HL-60/S4 (cell line): ENCODE measurements at regions not wholly inside any gene's neighbourhood (a gene's known extent, or its start where the extent isn't known, plus 50 kb on each side); places are given as distances from the start of the nearest gene placed in this dataset.

ENCODE experiments used
- in situ Hi-C: fragments of 300-500 bp; cut with MboI; formaldehyde crosslinking; loops from 2 replicates; pipeline ENCODE4 v1.14.3; 2022; ENCODE audit warnings: low sequenced_read_pairs

DNA sequence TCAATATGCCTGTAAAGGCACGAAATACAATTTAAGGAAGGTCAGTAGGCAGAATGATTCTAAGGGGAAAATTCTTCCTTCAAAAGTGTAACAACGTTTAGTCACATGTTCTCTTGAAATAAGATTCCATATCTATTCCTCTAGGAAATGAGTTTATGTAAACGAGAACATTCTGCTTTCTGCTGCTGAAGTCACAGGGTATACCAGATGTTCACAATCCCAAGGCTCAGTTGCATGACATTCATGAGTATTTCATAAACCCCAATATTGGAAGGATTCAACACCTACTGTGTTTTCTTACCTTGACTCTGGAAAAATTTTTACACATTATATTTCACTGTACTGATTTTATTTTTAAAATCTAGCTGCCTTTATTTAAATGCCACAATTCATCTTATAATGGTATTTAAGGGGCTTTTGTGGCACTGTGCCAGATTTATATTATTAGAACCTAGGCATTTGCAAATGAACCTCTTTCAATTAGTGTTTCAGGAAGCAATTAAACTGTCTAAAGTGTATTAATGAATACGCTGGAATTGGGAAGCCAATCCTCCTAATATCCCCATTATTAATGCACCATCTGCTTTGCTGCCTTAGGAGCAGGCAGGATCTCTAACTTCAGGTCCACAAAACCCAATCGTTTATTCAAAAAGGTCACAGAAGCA lies 542.6 kb upstream of the KLHL29 start:
- in situ Hi-C loops = no loop called here

GRCh38 chr2:22843919-22844537 lies 541.0 kb upstream of the KLHL29 start:
- in situ Hi-C loops = no loop called here

DNA sequence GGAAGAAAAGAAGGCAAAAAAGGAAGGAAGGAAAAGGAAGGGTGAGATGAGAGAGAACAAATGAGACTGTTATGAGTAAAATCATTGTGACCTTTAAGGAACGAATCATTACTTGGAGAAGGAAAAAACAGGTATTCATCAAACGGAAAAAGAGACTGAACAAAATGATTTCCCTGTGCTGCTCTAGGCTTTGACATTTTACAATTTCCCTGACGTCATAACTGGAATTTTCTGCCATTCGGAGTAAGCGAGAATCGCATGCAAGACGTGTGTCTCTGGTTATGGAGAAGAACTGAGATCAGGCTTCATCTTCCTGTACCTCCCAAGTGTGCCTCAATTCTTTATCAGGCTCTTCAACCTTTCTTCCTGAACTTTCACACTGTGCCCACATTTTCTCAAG lies 534.7 kb upstream of the KLHL29 start:
- in situ Hi-C loops = no loop called here

DNA sequence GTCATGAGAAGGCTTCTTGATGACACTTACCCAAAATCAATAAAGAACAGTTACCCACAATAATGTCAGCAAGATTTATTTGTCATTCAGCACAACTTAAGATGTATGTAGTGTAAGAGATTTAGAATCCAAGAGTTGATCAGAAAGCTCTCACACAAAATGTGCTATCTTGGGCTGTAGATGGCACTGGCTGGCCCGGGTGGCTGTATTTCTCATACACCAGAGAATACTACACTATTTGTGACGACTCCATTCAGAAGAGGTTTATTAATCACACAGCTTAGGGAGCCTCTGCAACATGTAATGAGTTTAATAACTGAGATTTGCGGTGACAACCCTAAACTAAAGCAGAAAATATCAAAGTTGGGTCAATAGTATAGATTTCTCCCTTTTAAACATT lies 530.4 kb upstream of the KLHL29 start:
- in situ Hi-C loops = no loop called here

DNA sequence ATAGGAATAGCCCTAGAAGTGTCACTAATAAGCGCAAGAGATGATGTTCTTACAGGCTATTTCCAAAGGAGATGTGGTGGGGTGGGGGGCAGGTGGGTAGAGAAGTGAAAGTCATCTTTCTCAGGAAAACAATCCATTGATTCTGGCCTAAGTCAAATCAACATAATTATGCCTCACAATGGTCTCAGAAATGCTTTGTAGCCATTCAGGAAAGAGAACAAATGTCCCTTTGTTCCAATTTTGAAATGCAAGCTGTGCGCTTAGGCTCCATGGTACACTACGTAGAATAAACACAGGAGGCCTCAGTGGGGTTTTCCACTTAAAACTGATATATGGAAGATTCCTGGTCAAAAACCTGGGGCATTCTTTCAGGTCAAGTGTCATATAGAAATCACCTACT lies 529.9 kb upstream of the KLHL29 start:
- in situ Hi-C loops = no loop called here

DNA sequence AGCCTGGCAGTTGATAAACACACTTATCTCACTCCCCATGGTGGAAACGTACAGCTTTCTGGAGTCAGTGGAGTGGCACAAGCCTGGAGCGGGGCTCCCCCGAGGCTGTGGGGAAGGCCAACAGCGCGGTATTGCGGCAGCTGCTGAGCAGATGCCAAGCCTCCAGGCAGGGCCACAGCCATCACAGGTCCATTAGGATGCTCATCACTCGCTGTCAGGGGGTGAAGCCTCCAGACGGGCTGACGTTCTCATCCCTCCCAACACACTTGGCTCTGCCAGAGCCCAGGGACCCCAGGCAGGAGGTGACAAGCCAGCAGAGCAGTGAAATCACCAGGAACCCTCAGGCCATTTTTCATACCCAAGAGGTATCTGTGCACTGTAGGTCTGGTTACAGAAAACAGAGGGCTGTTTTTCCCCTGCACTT lies 529.2 kb upstream of the KLHL29 start:
- in situ Hi-C loops = no loop called here

GRCh38 chr2:22867973-22868372 lies 517.0 kb upstream of the KLHL29 start:
- in situ Hi-C loops = no loop called here

- in situ Hi-C loops = no loop called here
Measured at GRCh38 chr2:22878121-22878520, 506.9 kb upstream of the KLHL29 start.

GRCh38 chr2:22879009-22879863 lies 505.7 kb upstream of the KLHL29 start:
- in situ Hi-C loops = no loop called here

- in situ Hi-C loops = no loop called here
Measured at GRCh38 chr2:22880161-22880560, 504.8 kb upstream of the KLHL29 start.

GRCh38 chr2:22882011-22882410 lies 503.0 kb upstream of the KLHL29 start:
- in situ Hi-C loops = no loop called here

DNA sequence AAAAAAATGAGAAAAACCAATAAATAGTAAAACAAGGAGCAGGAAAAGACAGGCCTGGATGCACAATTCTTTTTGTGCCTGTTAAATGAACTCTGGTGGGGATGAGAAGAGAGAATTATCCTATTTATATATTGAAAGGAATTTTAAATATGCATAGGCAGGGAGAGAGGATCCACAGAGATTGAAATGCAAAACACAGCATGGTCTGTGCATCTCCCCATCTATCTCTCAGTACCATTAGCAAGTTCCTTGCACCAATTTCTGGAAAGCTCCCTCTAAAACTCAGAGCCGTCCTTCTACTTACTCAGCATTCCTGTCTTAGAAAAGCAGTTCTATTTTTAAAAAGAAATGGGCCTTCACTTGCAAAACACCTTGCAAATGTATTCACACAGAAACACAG lies 502.3 kb upstream of the KLHL29 start:
- in situ Hi-C loops = no loop called here

- in situ Hi-C loops = no loop called here
Measured at GRCh38 chr2:22883054-22883453, 501.9 kb upstream of the KLHL29 start.

DNA sequence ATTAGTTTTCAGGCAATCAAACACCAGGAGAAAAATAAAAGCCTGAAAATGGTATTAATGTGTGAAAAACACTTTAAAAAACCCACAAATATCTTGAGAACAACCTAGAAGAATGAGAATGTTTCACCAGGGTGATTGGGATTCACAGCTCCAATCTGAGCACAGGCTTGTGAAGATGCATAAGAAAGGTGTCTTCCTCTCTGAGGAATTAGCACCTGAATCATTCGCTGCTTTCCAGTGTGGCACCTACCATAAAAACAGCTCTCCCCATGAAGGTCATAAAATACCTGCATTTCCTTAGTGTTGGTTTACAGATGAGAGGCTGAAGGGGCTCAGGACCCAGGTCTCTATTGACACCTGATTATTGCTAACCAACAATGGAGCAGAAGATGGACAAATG lies 499.7 kb upstream of the KLHL29 start:
- in situ Hi-C loops = no loop called here

DNA sequence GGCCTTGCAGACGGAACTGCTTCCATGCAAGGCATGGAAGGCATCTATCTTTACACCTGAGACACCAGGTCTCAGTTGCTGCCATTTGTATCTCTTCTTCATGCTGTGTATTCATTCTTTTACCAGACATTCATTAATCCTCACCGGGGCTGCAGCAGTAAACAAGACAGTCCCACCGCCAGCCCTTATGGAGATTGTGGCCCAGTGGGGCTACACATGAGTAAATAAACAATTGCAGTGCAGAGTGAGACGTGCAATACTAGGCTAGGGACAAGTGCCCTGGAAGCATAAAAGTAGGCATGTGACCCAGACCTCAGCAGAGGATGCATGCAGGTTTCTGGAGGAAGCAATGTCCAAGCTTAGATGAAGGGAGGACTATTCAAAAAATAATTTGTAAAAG lies 497.6 kb upstream of the KLHL29 start:
- in situ Hi-C loops = no loop called here

DNA sequence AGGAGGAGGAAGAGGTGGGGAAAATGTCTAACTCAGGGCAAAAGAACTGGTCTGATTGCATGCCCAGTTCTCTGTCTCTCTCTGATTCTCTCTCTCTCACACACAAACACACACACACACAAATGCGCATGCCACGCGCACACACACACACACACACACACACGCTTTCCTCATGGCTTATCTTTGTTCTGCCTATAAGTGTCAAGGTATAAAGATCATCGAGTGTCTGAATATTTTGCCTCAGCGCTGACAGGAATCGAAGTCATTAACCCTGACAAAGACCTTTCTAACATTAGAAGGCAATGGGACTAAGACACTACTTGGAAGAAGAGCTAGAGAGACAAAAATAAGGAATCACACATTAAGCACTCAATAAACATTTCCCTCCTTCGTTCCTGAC lies 497.1 kb upstream of the KLHL29 start:
- in situ Hi-C loops = no loop called here

- in situ Hi-C loops = no loop called here
Measured at GRCh38 chr2:22890132-22890531, 494.8 kb upstream of the KLHL29 start.

GRCh38 chr2:22893761-22894517 lies 491.0 kb upstream of the KLHL29 start:
- in situ Hi-C loops = no loop called here

DNA sequence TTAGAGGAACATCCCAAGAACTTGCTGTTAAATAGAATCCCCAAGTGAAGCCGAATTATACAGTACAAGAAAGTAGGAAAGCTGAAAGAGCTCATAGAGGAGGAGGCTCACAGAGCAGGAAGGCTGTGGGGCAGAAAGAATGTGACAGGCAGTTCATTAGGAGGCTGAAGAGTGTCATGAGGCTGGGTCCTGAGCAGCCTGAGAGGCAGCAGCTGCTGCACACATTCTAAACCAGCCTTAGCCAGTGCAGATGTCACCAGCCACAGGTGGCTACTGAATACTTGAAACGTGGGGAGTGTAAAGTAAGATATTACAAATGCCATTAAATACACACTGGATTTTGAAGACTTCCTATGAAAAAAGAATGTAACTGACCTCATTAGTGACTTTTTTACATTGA lies 490.2 kb upstream of the KLHL29 start:
- in situ Hi-C loops = no loop called here

GRCh38 chr2:22897428-22897827 lies 487.6 kb upstream of the KLHL29 start:
- in situ Hi-C loops = no loop called here

DNA sequence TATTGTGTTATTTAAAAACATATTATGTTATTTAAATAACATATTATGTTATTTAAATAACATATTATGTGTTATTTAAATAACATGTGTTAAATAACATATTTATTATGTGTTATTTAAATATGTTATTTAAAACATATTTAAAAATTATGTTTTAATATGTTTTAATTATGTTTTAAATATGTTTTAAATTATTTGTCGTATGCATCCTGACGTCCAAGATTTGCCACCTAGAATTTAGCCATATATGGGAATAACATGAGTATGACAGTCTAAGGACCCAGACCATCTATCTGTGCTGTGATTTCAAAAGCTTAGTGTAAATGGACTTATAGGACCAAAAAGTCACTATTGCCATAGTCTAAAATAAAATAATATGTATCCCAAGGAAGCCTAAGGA lies 484.3 kb upstream of the KLHL29 start:
- in situ Hi-C loops = no loop called here
